Heart left ventricle (tissue), 16 donors: ENCODE measurements at regions not wholly inside any gene's neighbourhood (a gene's known extent, or its start where the extent isn't known, plus 50 kb on each side); places are given as distances from the start of the nearest gene placed in this dataset.

Experiments used
- ATAC-seq, 4 donors: fragments of 200-7000 bp; cut with Tn5 transposase; one replicate each; pipeline ENCODE4 v1.9.1; 2020 to 2022; ENCODE audit warnings: moderate library complexity in 4 of 4, mild to moderate bottlenecking in 3 of 4, moderate number of reproducible peaks in 1 of 4
- DNase-seq, 5 donors: peaks; one replicate each; pipeline ENCODE4 v3.0.0-alpha.2; 2020
- H3K27ac ChIP-seq, 12 donors: fragments of 200-600 bp; sonication (generic) in 4 of 12; one replicate each; pipeline versions ENCODE4 v1.5.0 to v1.8.0; 2016 to 2022; ENCODE audit warnings: mild to moderate bottlenecking in 2 of 12
- H3K27me3 ChIP-seq, 9 donors: fragments of 200-600 bp; sonication (generic) in 2 of 9; one replicate each; pipeline versions ENCODE4 v1.5.1 to v1.8.0; 2016 to 2022; ENCODE audit warnings: mild to moderate bottlenecking in 3 of 9
- H3K36me3 ChIP-seq, 9 donors: fragments of 200-600 bp; sonication (generic) in 2 of 9; one replicate each; pipeline versions ENCODE4 v1.5.0 to v1.8.0; 2018 to 2022; ENCODE audit warnings: mild to moderate bottlenecking in 2 of 9
- H3K4me1 ChIP-seq, 12 donors: fragments of 200-600 bp; sonication (generic) in 4 of 12; one replicate each; pipeline versions ENCODE4 v1.5.0 to v1.8.0; 2016 to 2022; ENCODE audit warnings: mild to moderate bottlenecking in 3 of 12
- H3K4me3 ChIP-seq, 12 donors: fragments of 200-600 bp; sonication (generic) in 4 of 12; one replicate each; pipeline versions ENCODE4 v1.5.0 to v1.8.0; 2017 to 2022; ENCODE audit warnings: mild to moderate bottlenecking in 9 of 12, moderate library complexity in 4 of 12
- H3K9me3 ChIP-seq, 12 donors: fragments of 200-600 bp; sonication (generic) in 4 of 12; one replicate each; pipeline versions ENCODE4 v1.5.0 to v1.8.0; 2016 to 2022; ENCODE audit warnings: mild to moderate bottlenecking in 1 of 12
- POLR2A ChIP-seq, 2 donors: fragments of 450-650 bp; IDR thresholded peaks; one replicate each; pipeline ENCODE4 v1.6.1; 2017; ENCODE audit warnings: antibody characterized with exemption in 2 of 2, mild to moderate bottlenecking in 2 of 2, moderate library complexity in 2 of 2
- WGBS, 4 donors: extraction: QIAGEN DNeasy Blood & Tissue Kit in 2 of 4; methylation state at CpG; one replicate each; pipeline versions ENCODE4 v1.1.5 to v1.1.7; 2013 to 2018; 5-methylcytosine and 5-hydroxymethylcytosine counted together
- intact Hi-C, 10 donors: fragments of 100-400 bp; cut with DNase I; formaldehyde crosslinking; loops; one replicate each; pipeline versions ENCODE4 v1.11.1 to v1.14.2; 2022
- TF ChIP-seq, protein P1 (sequence below), 12 donors: fragments of 200-600 bp; sonication (generic) in 4 of 12; IDR thresholded peaks; one replicate each; pipeline versions ENCODE4 v1.5.0 to v1.8.0; 2018 to 2022; ENCODE audit warnings: antibody characterized with exemption in 12 of 12, mild to moderate bottlenecking in 5 of 12
- donor health status: ischemic (EF 13 %, LVEDD 7.1; RV severe dilation, severe dysfunction).
- donor health status: healthy with polysubstance abuse.
- donor health status: DM: no; HTN: yes; CAD: no.
- donor health status: DM: no; HTN: no; CAD: no.
- donor health status: ischemic (EF 25% LVEDD 6.9; RV normal size, moderate dysfunction).
- donor health status: ischemic (EF 25% LVEDD 5.7; RV mildly dilated, moderate dysfunction).
- donor health status: healthy.
- donor health status: DM: yes; HTN: yes; CAD: no.
- donor health status: ischemic (EF 35%, LVEDD 5.7; RV mildly dilated, moderate dysfunction).
- donor health status: nonischemic (EF 11% LVEDD 7.7; RV severe dilation, severe dysfunction).
- donor health status: DM: yes; HTN: yes; CAD: no.
- donor health status: PGD.
- donor health status: ischemic (EF 29% LVEDD 5.4; RV normal size, mild dysfunction).
- donor health status: nonischemic (EF 23%, LVEDD 6.1; RV moderate dilation, normal function).

- H3K4me3 ChIP-seq: no peak overlapping the region
- no peak overlapping the region for H3K27ac ChIP-seq
- no peak for DNase-seq
- H3K4me1 ChIP-seq: no peaks in the 10 kb centered on the region
- no peak for TF ChIP-seq POLR2A (IDR thresholded peaks at IDR 0.05)
- TF ChIP-seq, protein P1, sequence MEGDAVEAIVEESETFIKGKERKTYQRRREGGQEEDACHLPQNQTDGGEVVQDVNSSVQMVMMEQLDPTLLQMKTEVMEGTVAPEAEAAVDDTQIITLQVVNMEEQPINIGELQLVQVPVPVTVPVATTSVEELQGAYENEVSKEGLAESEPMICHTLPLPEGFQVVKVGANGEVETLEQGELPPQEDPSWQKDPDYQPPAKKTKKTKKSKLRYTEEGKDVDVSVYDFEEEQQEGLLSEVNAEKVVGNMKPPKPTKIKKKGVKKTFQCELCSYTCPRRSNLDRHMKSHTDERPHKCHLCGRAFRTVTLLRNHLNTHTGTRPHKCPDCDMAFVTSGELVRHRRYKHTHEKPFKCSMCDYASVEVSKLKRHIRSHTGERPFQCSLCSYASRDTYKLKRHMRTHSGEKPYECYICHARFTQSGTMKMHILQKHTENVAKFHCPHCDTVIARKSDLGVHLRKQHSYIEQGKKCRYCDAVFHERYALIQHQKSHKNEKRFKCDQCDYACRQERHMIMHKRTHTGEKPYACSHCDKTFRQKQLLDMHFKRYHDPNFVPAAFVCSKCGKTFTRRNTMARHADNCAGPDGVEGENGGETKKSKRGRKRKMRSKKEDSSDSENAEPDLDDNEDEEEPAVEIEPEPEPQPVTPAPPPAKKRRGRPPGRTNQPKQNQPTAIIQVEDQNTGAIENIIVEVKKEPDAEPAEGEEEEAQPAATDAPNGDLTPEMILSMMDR (IDR thresholded peaks at IDR 0.05): no peak
- H3K36me3 ChIP-seq: no peaks in the 10 kb centered on the region
- no peaks in the 10 kb centered on the region for H3K9me3 ChIP-seq
- ATAC-seq: no peak
- no peaks in the 10 kb centered on the region for H3K27me3 ChIP-seq
- 76 to 90% (median 79%) methylated on average over 1 of the region's 1 CpG for WGBS, 4 donors
- intact Hi-C loops: no loop called here
Observed at GRCh38 chr7:54097886-54098285, 444.3 kb upstream of the VSTM2A start.

DNA sequence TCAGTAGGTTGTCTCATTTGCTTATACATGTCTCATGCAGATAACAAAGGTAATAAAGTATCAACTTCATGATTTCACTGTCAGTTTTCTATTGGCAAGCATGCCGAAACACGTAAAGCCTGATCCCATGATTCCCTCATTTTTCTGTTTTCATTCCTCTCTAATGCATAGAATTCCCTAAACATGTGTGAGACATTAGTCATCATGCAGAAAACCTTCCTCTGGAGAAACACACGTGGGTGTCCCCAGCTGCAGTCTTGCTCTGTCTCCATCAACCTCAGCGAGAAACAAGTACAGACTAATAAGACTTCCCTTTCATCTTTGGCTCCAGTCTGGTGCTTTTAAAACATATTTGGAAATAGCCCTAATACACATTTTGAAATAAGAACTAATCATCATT is 432.7 kb upstream of the VSTM2A start:
- no peaks in the 10 kb centered on the region for H3K4me1 ChIP-seq
- no peak overlapping the region for H3K4me3 ChIP-seq
- intact Hi-C loops: no loop called here
- no peaks in the 10 kb centered on the region for H3K36me3 ChIP-seq
- WGBS, 4 donors: 51 to 80% (median 74%) methylated on average over 4 of the region's 4 CpGs
- no peak for DNase-seq
- no peak for ATAC-seq
- no peaks in the 10 kb centered on the region for H3K9me3 ChIP-seq
- no peaks in the 10 kb centered on the region for H3K27me3 ChIP-seq
- TF ChIP-seq POLR2A (IDR thresholded peaks at IDR 0.05): no peak
- TF ChIP-seq, protein P1 (IDR thresholded peaks at IDR 0.05): no peak
- no peak overlapping the region for H3K27ac ChIP-seq

GRCh38 chr7:54111814-54112511 is 430.2 kb upstream of the VSTM2A start:
- no peak for DNase-seq
- no peak for TF ChIP-seq POLR2A (IDR thresholded peaks at IDR 0.05)
- TF ChIP-seq, protein P1 (IDR thresholded peaks at IDR 0.05): no peak
- H3K27ac ChIP-seq: no peak overlapping the region
- no peaks in the 10 kb centered on the region for H3K9me3 ChIP-seq
- no peak for ATAC-seq
- H3K4me3 ChIP-seq: no peak overlapping the region
- no peaks in the 10 kb centered on the region for H3K36me3 ChIP-seq
- H3K27me3 ChIP-seq: no peaks in the 10 kb centered on the region
- H3K4me1 ChIP-seq: no peaks in the 10 kb centered on the region
- WGBS, 4 donors: 40 to 56% (median 50%) methylated on average over 6 of the region's 6 CpGs
- intact Hi-C loops: no loop called here

- WGBS, 4 donors: 16 to 50% (median 42%) methylated on average over 3 of the region's 3 CpGs
- Histone ChIP-seq H3K9me3 (no peaks in the 10 kb centered on the region), H3K36me3 (no peaks in the 10 kb centered on the region), H3K4me1 (no peaks in the 10 kb centered on the region), H3K27me3 (no peaks in the 10 kb centered on the region), H3K27ac (no peak overlapping the region), H3K4me3 (no peak overlapping the region)
- DNase-seq: no peak
- intact Hi-C loops: no loop called here
- no peak for ATAC-seq
- TF ChIP-seq POLR2A (IDR thresholded peaks at IDR 0.05): no peak
Observed at GRCh38 chr7:54112567-54112966, 429.6 kb upstream of the VSTM2A start.
